AG04450 (cell line): ENCODE measurements at regions not wholly inside any gene's neighbourhood (a gene's known extent, or its start where the extent isn't known, plus 50 kb on each side); places are given as distances from the start of the nearest gene placed in this dataset.

Experiments
- CTCF ChIA-PET: fragments of 300-600, 350-600 bp; formaldehyde crosslinking; extraction: SDS; loops from one replicate; lab custom pipeline; 2022; ENCODE audit warnings: antibody characterized with exemption, inconsistent platforms; lab: Charles Lee
- POLR2A ChIA-PET: fragments of 350-600 bp; formaldehyde crosslinking; extraction: SDS; loops from one replicate; lab custom pipeline; 2021; ENCODE audit warnings: antibody characterized with exemption, inconsistent platforms; lab: Yijun Ruan, JAX
- DNase-seq: peaks from one replicate; pipeline ENCODE4 v3.0.0-alpha.2; 2011; ENCODE audit warnings: low read depth, low spot score
- H3K27ac ChIP-seq: one replicate; pipeline ENCODE4 v1.5.1; 2012; ENCODE audit warnings: low read depth, low read length, control low read depth
- H3K27me3 ChIP-seq: one replicate; pipeline ENCODE4 v1.6.0; 2012; ENCODE audit warnings: low read length; ENCODE audit not compliant: control insufficient read depth, insufficient read depth
- H3K4me3 ChIP-seq: 2 replicates; pipeline ENCODE4 v1.5.1; 2011; ENCODE audit warnings: mild to moderate bottlenecking, low read depth, low read length, control low read depth
- H3K9me3 ChIP-seq: 2 replicates; pipeline ENCODE4 v1.5.1; 2012; ENCODE audit warnings: low read length; ENCODE audit not compliant: control insufficient read depth, insufficient read depth
- TF ChIP-seq, protein P1 (sequence below): IDR thresholded peaks from 2 replicates; pipeline ENCODE4 v1.5.1; 2011; ENCODE audit warnings: low read depth, low read length, control low read depth, inconsistent platforms

DNA sequence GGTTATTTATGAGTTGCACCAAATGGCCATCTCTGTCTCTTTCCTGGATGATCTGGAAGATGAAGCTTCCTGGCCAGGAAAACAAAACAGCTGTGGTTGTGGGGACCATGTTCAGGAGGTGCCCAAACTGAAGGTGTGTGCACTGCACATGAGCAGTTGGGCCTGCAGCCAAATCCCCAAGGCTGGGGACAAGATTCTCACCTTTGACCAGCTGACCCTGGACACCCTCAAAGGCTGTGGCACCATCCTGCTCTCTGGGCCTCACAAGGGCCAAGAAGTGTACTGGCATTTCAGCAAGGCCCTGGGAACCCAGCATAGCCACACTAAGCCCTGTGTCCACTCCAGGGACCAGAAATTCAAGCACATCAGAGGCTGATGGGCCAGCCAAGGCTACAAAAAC lies 84.2 kb downstream of the KCNRG start:
- Histone ChIP-seq H3K9me3 (peaks cover 7% of the 10 kb centered on the region; the same call in 1 of the 2 replicates), H3K27ac (no peak overlapping the region), H3K4me3 (no peak overlapping the region), H3K27me3 (no peaks in the 10 kb centered on the region)
- ChIA-PET POLR2A (no interaction called here), CTCF (no interaction called here)
- TF ChIP-seq, protein P1, sequence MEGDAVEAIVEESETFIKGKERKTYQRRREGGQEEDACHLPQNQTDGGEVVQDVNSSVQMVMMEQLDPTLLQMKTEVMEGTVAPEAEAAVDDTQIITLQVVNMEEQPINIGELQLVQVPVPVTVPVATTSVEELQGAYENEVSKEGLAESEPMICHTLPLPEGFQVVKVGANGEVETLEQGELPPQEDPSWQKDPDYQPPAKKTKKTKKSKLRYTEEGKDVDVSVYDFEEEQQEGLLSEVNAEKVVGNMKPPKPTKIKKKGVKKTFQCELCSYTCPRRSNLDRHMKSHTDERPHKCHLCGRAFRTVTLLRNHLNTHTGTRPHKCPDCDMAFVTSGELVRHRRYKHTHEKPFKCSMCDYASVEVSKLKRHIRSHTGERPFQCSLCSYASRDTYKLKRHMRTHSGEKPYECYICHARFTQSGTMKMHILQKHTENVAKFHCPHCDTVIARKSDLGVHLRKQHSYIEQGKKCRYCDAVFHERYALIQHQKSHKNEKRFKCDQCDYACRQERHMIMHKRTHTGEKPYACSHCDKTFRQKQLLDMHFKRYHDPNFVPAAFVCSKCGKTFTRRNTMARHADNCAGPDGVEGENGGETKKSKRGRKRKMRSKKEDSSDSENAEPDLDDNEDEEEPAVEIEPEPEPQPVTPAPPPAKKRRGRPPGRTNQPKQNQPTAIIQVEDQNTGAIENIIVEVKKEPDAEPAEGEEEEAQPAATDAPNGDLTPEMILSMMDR, result no peak
- no peak for DNase-seq

DNA sequence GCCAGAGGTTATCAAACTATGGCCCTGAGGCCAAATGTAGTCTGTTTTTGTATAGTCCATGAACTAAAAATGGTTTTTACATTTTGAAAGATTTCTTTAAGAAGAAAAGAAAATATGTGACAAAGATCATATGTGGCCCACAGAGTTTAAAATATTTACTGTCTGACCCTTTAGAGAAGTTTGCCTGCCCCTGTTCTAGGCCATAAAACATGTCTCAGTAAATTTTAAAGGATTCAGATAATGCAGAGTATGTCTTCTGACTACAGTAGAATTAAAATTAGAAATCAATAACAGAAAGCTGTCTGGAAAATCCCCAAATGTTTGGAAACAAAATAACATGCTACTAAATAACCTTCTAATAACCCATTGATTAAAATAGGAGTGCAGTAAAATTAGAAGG lies 86.3 kb downstream of the KCNRG start:
- H3K27ac ChIP-seq, result no peak overlapping the region
- no peak for DNase-seq
- POLR2A ChIA-PET, result no interaction called here

DNA sequence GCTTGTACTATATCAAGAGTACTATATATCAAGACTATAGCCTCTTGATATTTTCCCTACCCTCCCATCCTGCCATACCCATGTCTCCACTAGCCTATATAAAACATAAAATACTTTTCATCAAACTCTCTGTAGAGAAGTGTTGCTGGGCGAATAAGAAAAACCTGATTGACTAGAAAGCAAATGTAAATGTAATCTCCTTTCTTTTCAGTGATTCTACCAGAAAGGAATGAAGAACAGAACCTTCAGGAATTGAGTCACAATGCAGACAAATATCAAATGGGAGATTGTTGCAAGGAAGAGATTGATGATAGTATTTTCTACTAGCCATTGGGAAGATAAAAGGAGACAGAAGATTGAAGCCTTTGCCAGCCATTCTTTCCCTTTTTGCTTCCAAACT lies 89.2 kb downstream of the KCNRG start:
- peaks cover 5% of the 10 kb centered on the region; the same call in 1 of the 2 replicates for H3K9me3 ChIP-seq
- ChIA-PET CTCF (interaction anchor here (0.8 to 3.4 kb wide), 2 partner anchors 19 to 696 kb away, joined by 3 to 24 read pairs; no protein-coding TSS in a partner anchor), POLR2A (no interaction called here)
- H3K27ac ChIP-seq, result no peak overlapping the region
- no peaks in the 10 kb centered on the region for H3K27me3 ChIP-seq
- TF ChIP-seq, protein P1, result no peak
- DNase-seq, result no peak
- no peak overlapping the region for H3K4me3 ChIP-seq

More for the DNA sequence above, 86.3 kb downstream of the KCNRG start:
- CTCF ChIA-PET, result interaction anchor here (1.2 to 3.4 kb wide), 2 partner anchors 16 to 124 kb away, joined by 4 to 24 read pairs; no protein-coding TSS in a partner anchor
- Histone ChIP-seq H3K4me3 (no peak overlapping the region), H3K9me3 (peaks cover 7% of the 10 kb centered on the region; the same call in 1 of the 2 replicates), H3K27me3 (no peaks in the 10 kb centered on the region)
- TF ChIP-seq, protein P1, result no peak

DNA sequence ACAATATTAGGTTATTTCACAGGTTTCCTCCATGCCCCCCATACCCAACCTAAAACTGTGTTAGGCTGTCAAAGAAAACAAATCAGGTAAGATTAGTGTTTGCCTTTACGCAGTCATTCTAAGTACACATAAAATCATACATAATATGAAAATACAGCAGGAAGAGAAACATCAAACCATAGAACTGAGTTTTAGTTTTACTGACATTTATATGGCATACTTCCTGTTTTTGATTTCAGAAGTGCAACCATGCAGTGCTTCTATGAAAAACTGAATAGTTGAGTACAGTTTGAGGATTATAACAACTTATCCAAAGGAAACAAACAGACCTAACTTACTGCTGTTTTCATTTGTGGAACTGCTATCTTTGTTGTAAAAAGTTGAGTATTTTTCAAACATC lies 91.3 kb downstream of the KCNRG start:
- Histone ChIP-seq H3K4me3 (no peak overlapping the region), H3K27ac (no peak overlapping the region), H3K27me3 (no peaks in the 10 kb centered on the region), H3K9me3 (no peaks in the 10 kb centered on the region)
- no peak for DNase-seq
- TF ChIP-seq, protein P1, result no peak
- POLR2A ChIA-PET, result no interaction called here
- CTCF ChIA-PET, result no interaction called here

DNA sequence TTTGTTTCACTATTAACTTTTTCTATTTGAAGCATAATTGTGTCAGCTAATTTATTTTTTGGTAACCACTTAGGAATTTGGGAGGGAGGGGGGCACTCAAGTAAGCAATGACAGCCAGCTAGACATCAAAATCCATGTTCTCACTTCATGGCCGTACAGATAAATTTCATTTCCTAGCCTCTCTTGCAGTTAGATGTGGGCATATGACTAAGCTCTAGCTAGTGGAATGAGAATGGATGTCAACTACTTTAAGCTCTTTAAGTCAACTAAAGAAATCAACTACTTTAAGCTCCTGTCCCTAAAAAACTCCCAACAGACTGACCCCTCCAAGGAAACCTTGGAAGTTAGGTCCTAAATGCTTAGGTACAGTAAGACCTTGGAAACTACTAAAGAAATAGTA lies 92.0 kb downstream of the KCNRG start:
- ChIA-PET CTCF (no interaction called here), POLR2A (no interaction called here)
- Histone ChIP-seq H3K4me3 (no peak overlapping the region), H3K27ac (no peak overlapping the region), H3K9me3 (no peaks in the 10 kb centered on the region), H3K27me3 (no peaks in the 10 kb centered on the region)
- TF ChIP-seq, protein P1, result no peak
- no peak for DNase-seq
